ENCODE measurements at regions not wholly inside any gene's neighbourhood (a gene's known extent, or its start where the extent isn't known, plus 50 kb on each side); places are given as distances from the start of the nearest gene placed in this dataset.
A peak's percentile ranks its signal among the peaks of the same experiment; 100 is the strongest.
"Not testable (repeated sequence)": the region's sequence is repeated elsewhere in the genome, so short reads cannot be mapped to it uniquely, and the experiment has no call there.

DNA sequence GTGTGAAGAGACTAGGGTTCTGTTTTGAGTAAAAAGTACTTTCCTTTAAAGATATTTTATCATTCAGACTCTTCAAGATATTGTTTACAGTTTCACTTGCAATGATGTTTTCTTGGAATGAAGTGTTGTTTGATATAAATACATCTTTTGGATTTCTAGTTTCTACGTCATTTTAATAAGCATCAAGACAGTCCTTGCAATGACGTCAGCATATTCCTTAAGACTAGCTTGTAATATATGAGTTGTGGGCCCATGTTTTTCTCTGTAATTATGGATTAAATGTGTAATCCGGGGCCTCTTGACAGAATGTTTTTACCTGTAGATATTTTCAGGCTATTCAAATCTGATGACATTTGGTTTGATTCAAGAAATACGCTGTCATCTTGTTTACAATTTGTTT, 66.1 kb downstream of the RBMX2 start:
- DNase-seq (ENCODE audit: extremely low spot score, insufficient read length, low read depth), result no peak
- FAIRE-seq, result no peak

DNA sequence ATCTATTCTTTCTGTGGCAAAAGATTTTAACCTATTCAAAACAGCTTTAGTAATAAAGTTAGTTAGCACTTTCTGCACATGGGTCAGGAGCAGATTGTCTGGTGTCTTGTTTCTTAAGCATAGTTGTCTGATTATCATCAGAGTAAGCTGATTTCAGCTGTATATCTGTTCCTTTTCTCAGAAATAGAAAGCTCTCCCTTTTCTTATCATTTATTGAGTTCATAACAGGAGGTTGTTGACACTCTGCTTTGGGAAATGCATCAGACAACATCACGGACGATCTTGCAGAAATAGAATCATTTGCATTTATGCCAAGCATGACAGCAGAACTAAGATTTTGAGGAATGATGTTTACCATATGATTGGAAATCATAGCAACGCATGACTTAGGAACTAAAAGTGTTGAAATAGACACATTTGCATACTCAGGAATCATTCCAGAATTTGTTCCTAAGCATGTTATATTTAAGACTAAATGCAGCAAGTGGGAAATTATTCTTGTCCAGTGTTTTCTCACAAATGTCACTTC, 66.7 kb downstream of the RBMX2 start:
- DNase-seq (ENCODE audit: extremely low spot score, insufficient read length, low read depth) (no peak), FAIRE-seq (no peak)

DNA sequence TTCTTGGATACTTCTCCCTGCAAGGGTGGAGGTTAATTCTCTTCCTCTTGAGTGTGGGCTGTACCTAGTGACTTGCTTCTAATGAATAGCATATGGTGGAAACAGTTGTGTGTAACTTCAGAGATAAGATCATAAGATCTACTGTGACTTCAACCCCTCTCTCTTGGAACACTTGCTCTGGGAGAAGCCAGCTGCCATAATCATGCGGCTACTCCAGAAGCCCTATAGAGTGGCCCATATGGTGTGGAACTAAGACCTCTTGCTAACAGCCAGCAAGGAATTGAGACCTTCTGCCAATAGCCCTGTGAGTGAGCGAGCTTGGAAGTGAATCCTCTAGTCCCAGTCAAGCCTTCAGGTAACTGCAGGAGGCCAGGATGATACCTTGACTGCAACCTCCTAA, 81.1 kb downstream of the RBMX2 start:
- FAIRE-seq, result no peak

DNA sequence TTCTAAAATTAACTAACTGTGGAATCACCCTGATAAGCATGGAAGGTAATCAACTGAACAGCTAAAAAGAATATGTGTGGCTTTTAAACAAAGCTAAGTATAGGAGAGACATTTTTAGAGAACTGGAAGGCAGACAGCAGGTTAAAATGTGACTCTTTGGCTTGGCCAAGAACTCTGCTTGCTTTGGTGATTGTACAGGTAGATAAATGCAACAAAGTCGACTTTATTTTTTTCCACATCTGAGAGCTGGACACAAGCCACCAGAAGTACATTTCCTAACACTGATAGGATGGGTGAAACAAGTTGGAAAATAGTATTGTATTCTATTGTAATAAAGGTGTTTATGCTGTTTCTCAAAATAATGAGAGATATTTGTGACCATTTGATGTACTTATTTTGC, 84.1 kb downstream of the RBMX2 start:
- FAIRE-seq (no peak), DNase-seq (ENCODE audit: extremely low spot score, insufficient read length, low read depth) (no peak)

More for the DNA sequence above, 81.1 kb downstream of the RBMX2 start:
- no peak for DNase-seq (ENCODE audit: extremely low spot score, insufficient read length, low read depth)

DNA sequence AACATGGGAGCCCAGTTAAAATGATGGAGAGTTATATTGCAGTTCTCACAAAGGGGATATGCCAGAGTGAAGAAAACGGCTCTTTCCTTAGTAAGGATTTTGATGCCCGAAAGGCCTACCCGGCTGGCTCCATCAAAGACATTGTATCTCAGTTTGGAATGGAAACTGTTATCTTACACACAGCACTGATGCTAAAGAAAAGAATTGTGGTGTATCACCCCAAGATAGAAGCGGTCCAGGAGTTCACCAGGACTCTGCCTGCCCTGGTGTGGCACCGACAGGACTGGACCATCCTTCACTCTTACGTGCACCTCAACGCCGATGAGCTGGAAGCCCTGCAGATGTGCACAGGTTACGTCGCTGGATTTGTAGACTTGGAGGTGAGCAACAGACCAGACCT, 93.7 kb downstream of the RBMX2 start:
- FAIRE-seq, result peak; percentile 73
- not testable (repeated sequence) for DNase-seq (ENCODE audit: extremely low spot score, insufficient read length, low read depth)

DNA sequence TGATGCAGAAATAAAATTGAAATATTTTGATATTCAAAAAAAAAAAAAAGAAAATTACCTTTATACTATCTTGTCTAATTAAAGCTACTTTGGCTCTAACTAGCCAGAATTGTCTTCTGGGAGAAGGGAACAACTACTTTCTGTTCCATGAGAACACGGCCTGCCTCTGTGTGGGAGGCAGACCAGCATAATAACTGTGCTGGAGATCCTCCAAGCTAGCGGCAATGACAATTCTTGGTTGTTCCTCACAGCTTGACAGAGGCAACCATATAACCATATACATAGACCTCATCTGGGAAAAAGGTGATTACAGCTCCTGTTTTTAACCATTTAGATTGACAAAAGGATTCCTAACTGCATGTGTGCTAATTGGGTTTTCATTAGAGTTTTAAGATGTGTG, 95.7 kb downstream of the RBMX2 start:
- no peak for FAIRE-seq

GRCh38 chrX:130498653-130499274, 97.0 kb downstream of the RBMX2 start:
- no peak for DNase-seq (ENCODE audit: extremely low spot score, insufficient read length, low read depth)
- no peak for FAIRE-seq

More for the DNA sequence above, 95.7 kb downstream of the RBMX2 start:
- no peak for DNase-seq (ENCODE audit: extremely low spot score, insufficient read length, low read depth)

- FAIRE-seq (no peak), DNase-seq (ENCODE audit: extremely low spot score, insufficient read length, low read depth) (no peak)
Observed at GRCh38 chrX:130502016-130502570, 100.3 kb downstream of the RBMX2 start.

GRCh38 chrX:130504019-130504418, 102.2 kb downstream of the RBMX2 start:
- DNase-seq (ENCODE audit: extremely low spot score, insufficient read length, low read depth), result no peak
- no peak for FAIRE-seq

DNA sequence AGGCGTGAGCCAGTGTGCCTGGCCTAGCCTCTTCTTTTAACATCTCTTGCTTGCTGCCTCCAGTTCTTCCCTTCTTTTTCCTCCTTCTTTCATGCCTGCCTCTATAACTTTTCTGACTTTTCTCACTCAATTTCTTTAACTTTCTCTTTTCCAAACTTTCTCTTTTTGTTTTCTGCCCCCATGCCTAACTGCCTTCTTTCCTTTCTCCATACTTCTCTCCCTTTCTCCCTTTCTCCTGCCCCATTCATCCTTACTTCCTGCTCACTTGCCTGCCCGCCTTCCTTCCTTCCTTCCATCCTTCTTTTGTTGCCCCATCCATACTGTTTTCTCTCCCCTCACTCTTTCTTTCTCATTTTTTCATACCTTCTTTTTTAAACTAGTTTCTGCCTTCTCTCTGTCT, 105.2 kb downstream of the RBMX2 start:
- FAIRE-seq (no peak), DNase-seq (ENCODE audit: extremely low spot score, insufficient read length, low read depth) (no peak)

- not testable (repeated sequence) for FAIRE-seq; DNase-seq (ENCODE audit: extremely low spot score, insufficient read length, low read depth)
Observed at GRCh38 chrX:130512534-130512933, 110.7 kb downstream of the RBMX2 start.

- DNase-seq (ENCODE audit: extremely low spot score, insufficient read length, low read depth) (no peak), FAIRE-seq (peak; percentile 12)
Observed at GRCh38 chrX:130516123-130516522, 114.3 kb downstream of the RBMX2 start.

DNA sequence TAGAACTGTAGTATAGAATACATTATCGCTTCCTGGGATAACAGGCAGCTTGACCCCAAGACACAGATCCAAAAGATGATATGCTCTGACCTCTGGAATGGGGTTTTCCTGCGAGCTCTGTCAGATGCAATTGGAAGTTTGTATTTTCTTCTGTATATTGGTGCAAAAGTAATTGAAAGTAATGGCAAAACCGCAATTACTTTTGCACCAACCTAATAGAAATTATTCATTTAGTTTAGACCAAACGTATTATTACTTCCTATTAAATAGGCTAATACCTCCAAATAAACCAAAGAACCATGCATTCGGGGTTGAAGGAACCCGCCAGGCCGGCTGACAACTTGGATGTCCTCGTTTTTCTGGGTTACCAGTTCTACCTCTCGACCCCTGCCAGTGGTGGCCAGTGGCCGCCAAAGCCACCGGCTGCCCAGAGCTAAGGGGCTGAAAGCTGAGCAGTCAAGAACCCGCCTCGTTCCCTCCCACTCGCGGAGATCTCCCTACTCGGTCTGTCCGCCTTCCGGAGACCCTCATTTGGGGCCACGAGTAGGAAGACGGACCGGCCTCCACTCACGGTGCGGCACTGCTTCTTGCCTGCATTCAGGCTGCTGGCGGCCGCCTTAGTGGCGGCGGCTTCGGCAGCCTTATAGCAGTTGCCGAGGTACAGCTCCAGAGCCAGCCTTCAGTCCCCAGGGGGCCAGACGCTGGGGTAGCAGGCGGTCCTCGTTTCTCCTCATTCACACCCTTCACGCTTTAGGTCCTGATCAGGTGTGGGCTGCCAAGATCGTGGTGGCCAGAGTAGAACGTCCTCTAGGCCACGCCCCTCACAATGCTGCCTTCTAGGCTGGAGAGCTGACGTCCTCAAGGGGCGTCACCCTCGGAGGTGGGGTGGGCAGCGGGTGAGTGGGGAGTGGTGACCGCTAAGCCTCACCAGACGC, 121.9 kb downstream of the RBMX2 start:
- DNase-seq (ENCODE audit: extremely low spot score, insufficient read length, low read depth) (no peak), FAIRE-seq (no peak)

- FAIRE-seq (peak; percentile 38), DNase-seq (ENCODE audit: extremely low spot score, insufficient read length, low read depth) (no peak)
Observed at GRCh38 chrX:130524476-130525194, 122.8 kb downstream of the RBMX2 start.

- FAIRE-seq, result no peak
- no peak for DNase-seq (ENCODE audit: extremely low spot score, insufficient read length, low read depth)
Observed at GRCh38 chrX:130529531-130529930, 127.7 kb downstream of the RBMX2 start.

- FAIRE-seq, result no peak
- DNase-seq (ENCODE audit: extremely low spot score, insufficient read length, low read depth), result no peak
Observed at GRCh38 chrX:130531066-130531465, 129.3 kb downstream of the RBMX2 start.

GRCh38 chrX:130539721-130540321, 138.0 kb downstream of the RBMX2 start:
- DNase-seq (ENCODE audit: extremely low spot score, insufficient read length, low read depth), result peak; percentile 5
- FAIRE-seq, result peak; percentile 63

DNA sequence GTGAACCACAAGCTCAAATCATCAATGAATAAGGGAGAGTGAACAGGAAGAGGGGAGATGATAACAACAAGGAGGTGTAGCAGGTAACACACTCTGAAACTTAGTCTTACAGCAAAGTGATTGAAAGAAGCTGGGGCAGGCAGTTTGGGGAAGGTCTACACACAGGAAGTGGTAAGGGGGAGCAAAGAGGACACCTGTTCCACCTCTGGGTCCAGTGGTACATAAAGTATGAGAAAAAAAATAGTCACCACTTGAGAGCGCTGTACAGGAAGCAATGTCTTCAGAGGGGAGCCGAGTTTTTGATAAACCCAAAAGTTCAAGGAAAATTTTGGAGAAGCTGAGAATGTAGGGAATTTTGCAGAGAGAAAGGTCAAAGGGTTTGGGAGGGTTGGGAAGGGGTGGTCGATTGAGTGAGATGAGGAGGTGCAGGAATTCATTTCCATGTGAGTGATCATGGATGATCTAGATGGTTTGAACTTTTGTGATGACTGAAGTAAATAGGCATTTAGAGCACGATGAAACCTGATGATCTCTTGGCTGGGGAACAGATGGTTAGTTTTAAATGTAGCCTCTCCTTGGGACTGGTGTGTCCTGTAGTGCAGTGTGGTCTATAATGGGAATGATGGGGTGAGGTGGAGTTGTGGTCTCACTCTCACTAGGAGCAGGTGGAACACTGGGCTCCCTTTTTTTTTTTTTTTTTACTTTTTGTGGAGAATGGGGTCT, 142.0 kb downstream of the RBMX2 start:
- no peak for FAIRE-seq
- no peak for DNase-seq (ENCODE audit: extremely low spot score, insufficient read length, low read depth)

GRCh38 chrX:130545796-130546195, 144.0 kb downstream of the RBMX2 start:
- DNase-seq (ENCODE audit: extremely low spot score, insufficient read length, low read depth) (no peak), FAIRE-seq (no peak)
